ENCODE measurements at regions not wholly inside any gene's neighbourhood (a gene's known extent, or its start where the extent isn't known, plus 50 kb on each side); places are given as distances from the start of the nearest gene placed in this dataset.

- Histone ChIP-seq H3K27me3 (ENCODE audit: control insufficient read depth, low read length) (peaks cover 6% of the 10 kb centered on the region; the same call in 1 of the 2 replicates), H3K4me2 (ENCODE audit: low read length) (no peak overlapping the region), H3F3A (ENCODE audit: control insufficient read depth, insufficient read depth) (no peaks in the 10 kb centered on the region), H3K36me3 (ENCODE audit: control insufficient read depth, low read length) (no peaks in the 10 kb centered on the region), H4K20me1 (ENCODE audit: control insufficient read depth, insufficient read depth, low read depth, low read length) (no peaks in the 10 kb centered on the region), H3K4me1 (ENCODE audit: control insufficient read depth, low read length) (no peaks in the 10 kb centered on the region), H3K79me2 (ENCODE audit: control insufficient read depth, low read length) (no peaks in the 10 kb centered on the region), H3K27ac (ENCODE audit: low read depth, low read length) (no peak overlapping the region), H3K9me3 (ENCODE audit: control insufficient read depth, insufficient read depth, low read length) (no peaks in the 10 kb centered on the region), H3K9me2 (replicated peaks; ENCODE audit: control insufficient read depth, low read length) (no peaks in the 10 kb centered on the region), H3K4me3 (ENCODE audit: low read length) (no peak overlapping the region)
- TF ChIP-seq EZH2phosphoT487 (IDR thresholded peaks at IDR 0.05; ENCODE audit: borderline replicate concordance, low read length) (no peak), CTCF (IDR thresholded peaks at IDR 0.05; ENCODE audit: low read depth, low read length, poor library complexity, severe bottlenecking) (no peak)
These were observed 183.2 kb upstream of the GSE1 start for GRCh38 chr16:85429776-85430522.

- Histone ChIP-seq H3K4me3 (ENCODE audit: low read length) (no peak overlapping the region), H3K9me3 (ENCODE audit: control insufficient read depth, insufficient read depth, low read length) (no peaks in the 10 kb centered on the region), H3K36me3 (ENCODE audit: control insufficient read depth, low read length) (no peaks in the 10 kb centered on the region), H3K79me2 (ENCODE audit: control insufficient read depth, low read length) (no peaks in the 10 kb centered on the region), H3F3A (ENCODE audit: control insufficient read depth, insufficient read depth) (no peaks in the 10 kb centered on the region), H3K27ac (ENCODE audit: low read depth, low read length) (no peak overlapping the region), H3K4me1 (ENCODE audit: control insufficient read depth, low read length) (no peaks in the 10 kb centered on the region), H3K9me2 (replicated peaks; ENCODE audit: control insufficient read depth, low read length) (no peaks in the 10 kb centered on the region), H3K27me3 (ENCODE audit: control insufficient read depth, low read length) (peaks cover 6% of the 10 kb centered on the region; the same call in 1 of the 2 replicates), H3K4me2 (ENCODE audit: low read length) (no peak overlapping the region), H4K20me1 (ENCODE audit: control insufficient read depth, insufficient read depth, low read depth, low read length) (no peaks in the 10 kb centered on the region)
- TF ChIP-seq CTCF (IDR thresholded peaks at IDR 0.05; ENCODE audit: low read depth, low read length, poor library complexity, severe bottlenecking) = no peak
- TF ChIP-seq EZH2phosphoT487 (IDR thresholded peaks at IDR 0.05; ENCODE audit: borderline replicate concordance, low read length) = no peak
These were observed 182.3 kb upstream of the GSE1 start for GRCh38 chr16:85430523-85431421.

- no peaks in the 10 kb centered on the region for H3K4me1 ChIP-seq (ENCODE audit: control insufficient read depth, low read length)
- H4K20me1 ChIP-seq (ENCODE audit: control insufficient read depth, insufficient read depth, low read depth, low read length) = no peaks in the 10 kb centered on the region
- no peak for TF ChIP-seq EZH2phosphoT487 (IDR thresholded peaks at IDR 0.05; ENCODE audit: borderline replicate concordance, low read length)
- TF ChIP-seq CTCF (IDR thresholded peaks at IDR 0.05; ENCODE audit: low read depth, low read length, poor library complexity, severe bottlenecking) = no peak
- no peaks in the 10 kb centered on the region for H3K9me2 ChIP-seq (replicated peaks; ENCODE audit: control insufficient read depth, low read length)
- no peaks in the 10 kb centered on the region for H3K36me3 ChIP-seq (ENCODE audit: control insufficient read depth, low read length)
- H3K27me3 ChIP-seq (ENCODE audit: control insufficient read depth, low read length) = peaks cover 6% of the 10 kb centered on the region; the same call in 1 of the 2 replicates
- no peaks in the 10 kb centered on the region for H3K9me3 ChIP-seq (ENCODE audit: control insufficient read depth, insufficient read depth, low read length)
- no peak overlapping the region for H3K4me2 ChIP-seq (ENCODE audit: low read length)
- H3K27ac ChIP-seq (ENCODE audit: low read depth, low read length) = no peak overlapping the region
- no peaks in the 10 kb centered on the region for H3F3A ChIP-seq (ENCODE audit: control insufficient read depth, insufficient read depth)
- no peaks in the 10 kb centered on the region for H3K79me2 ChIP-seq (ENCODE audit: control insufficient read depth, low read length)
- no peak overlapping the region for H3K4me3 ChIP-seq (ENCODE audit: low read length)
These were observed 181.5 kb upstream of the GSE1 start for GRCh38 chr16:85431431-85432124.
